GM23338 (cell line): ENCODE measurements at regions not wholly inside any gene's neighbourhood (a gene's known extent, or its start where the extent isn't known, plus 50 kb on each side); places are given as distances from the start of the nearest gene placed in this dataset.

Source experiments
- ATAC-seq: fragments of 200-7000 bp; cut with Tn5 transposase; 3 replicates; pipeline ENCODE4 v1.9.1; 2020
- DNase-seq: peaks from one replicate; pipeline ENCODE4 v3.0.0-alpha.2; 2015; ENCODE audit warnings: low spot score
- H2AFZ ChIP-seq: fragments of 200-600 bp; sonication (generic); 2 replicates; pipeline ENCODE4 v1.8.0; 2016; ENCODE audit warnings: antibody characterized with exemption, mild to moderate bottlenecking, moderate library complexity
- H3F3A ChIP-seq: fragments of 200-600 bp; sonication (generic); replicated peaks from 2 replicates; pipeline ENCODE4 v1.8.0; 2017; ENCODE audit warnings: antibody characterized with exemption, mixed run types, low read depth
- H3K27ac ChIP-seq: fragments of 200-600 bp; sonication (generic); 2 replicates; pipeline ENCODE4 v1.6.1; 2016; ENCODE audit warnings: low read depth
- H3K27me3 ChIP-seq: fragments of 200-600 bp; sonication (generic); 2 replicates; pipeline ENCODE4 v1.8.0; 2016; ENCODE audit warnings: mild to moderate bottlenecking, mixed run types, moderate library complexity; ENCODE audit not compliant: insufficient read depth
- H3K36me3 ChIP-seq: fragments of 200-600 bp; sonication (generic); 2 replicates; pipeline ENCODE4 v1.8.0; 2016; ENCODE audit warnings: mild to moderate bottlenecking; ENCODE audit not compliant: insufficient read depth
- H3K4me1 ChIP-seq: fragments of 200-600 bp; sonication (generic); 2 replicates; pipeline ENCODE4 v1.8.0; 2016; ENCODE audit warnings: mild to moderate bottlenecking, moderate library complexity; ENCODE audit not compliant: insufficient read depth
- H3K4me2 ChIP-seq: fragments of 200-600 bp; sonication (generic); 2 replicates; pipeline ENCODE4 v1.7.1; 2017; ENCODE audit warnings: mixed run types
- H3K4me3 ChIP-seq: fragments of 200-600 bp; sonication (generic); 2 replicates; pipeline ENCODE4 v1.6.1; 2016; ENCODE audit warnings: mixed run types
- H3K79me2 ChIP-seq: fragments of 200-600 bp; sonication (generic); replicated peaks from 2 replicates; pipeline ENCODE4 v1.8.0; 2017; ENCODE audit warnings: mild to moderate bottlenecking; ENCODE audit not compliant: insufficient read depth
- H3K9me2 ChIP-seq: fragments of 200-600 bp; sonication (generic); 2 replicates; pipeline ENCODE4 v1.8.0; 2017; ENCODE audit not compliant: insufficient read depth
- H4K20me1 ChIP-seq: fragments of 200-600 bp; sonication (generic); replicated peaks from 2 replicates; pipeline ENCODE4 v1.8.0; 2017; ENCODE audit warnings: mild to moderate bottlenecking; ENCODE audit not compliant: insufficient read depth
- H3K27ac Mint-ChIP-seq: 2 replicates; pipeline ENCODE4 v1.8.0; 2020; ENCODE audit warnings: inconsistent platforms, mild to moderate bottlenecking, moderate library complexity, mixed read lengths
- H3K27me3 Mint-ChIP-seq: 3 replicates; pipeline ENCODE4 v1.8.0; 2022; ENCODE audit warnings: low read depth, mild to moderate bottlenecking, moderate library complexity, mixed read lengths, inconsistent platforms; ENCODE audit not compliant: insufficient read depth, poor library complexity
- H3K36me3 Mint-ChIP-seq: 3 replicates; pipeline ENCODE4 v1.8.0; 2021; ENCODE audit warnings: low read depth, mild to moderate bottlenecking, inconsistent platforms, moderate library complexity, mixed read lengths
- H3K4me1 Mint-ChIP-seq: 3 replicates; pipeline ENCODE4 v1.8.0; 2020; ENCODE audit warnings: mild to moderate bottlenecking, inconsistent platforms, mixed read lengths
- H3K4me3 Mint-ChIP-seq: 3 replicates; pipeline ENCODE4 v1.8.0; 2021; ENCODE audit warnings: moderate library complexity, mild to moderate bottlenecking, inconsistent platforms, mixed read lengths
- H3K9me3 Mint-ChIP-seq: 3 replicates; pipeline ENCODE4 v1.8.0; 2020; ENCODE audit warnings: moderate library complexity, mild to moderate bottlenecking, inconsistent platforms, mixed read lengths
- CREB1 ChIP-seq: fragments of 250-450 bp; sonication (Bioruptor Pico); IDR thresholded peaks from 2 replicates; pipeline ENCODE4 v1.5.0; 2020; ENCODE audit warnings: low read depth, mild to moderate bottlenecking, moderate library complexity
- EZH2 ChIP-seq: fragments of 200-600 bp; sonication (generic); IDR thresholded peaks from one replicate; pipeline ENCODE4 v1.8.0; 2017; ENCODE audit warnings: antibody characterized with exemption, mild to moderate bottlenecking, low read depth; ENCODE audit not compliant: unreplicated experiment
- EZH2phosphoT487 ChIP-seq: fragments of 200-600 bp; sonication (generic); IDR thresholded peaks from one replicate; pipeline ENCODE4 v1.8.1; 2018; ENCODE audit warnings: antibody characterized with exemption; ENCODE audit not compliant: unreplicated experiment
- JUNB ChIP-seq: IDR thresholded peaks from one replicate; pipeline ENCODE4 v1.6.1; 2016; ENCODE audit warnings: antibody characterized with exemption; ENCODE audit not compliant: unreplicated experiment
- NANOG ChIP-seq: IDR thresholded peaks from 2 replicates; pipeline ENCODE4 v1.6.1; 2016; ENCODE audit warnings: antibody characterized with exemption, borderline replicate concordance
- POLR2AphosphoS5 ChIP-seq: IDR thresholded peaks from 2 replicates; pipeline ENCODE4 v1.6.1; 2016; ENCODE audit warnings: antibody characterized with exemption, low read depth
- STAT1 ChIP-seq: IDR thresholded peaks from one replicate; pipeline ENCODE4 v1.6.1; 2016; ENCODE audit warnings: antibody characterized with exemption; ENCODE audit not compliant: unreplicated experiment
- ZNF114 ChIP-seq: fragments of 250-450 bp; sonication (Bioruptor Pico); IDR thresholded peaks from 2 replicates; pipeline ENCODE4 v1.5.0; 2020; ENCODE audit warnings: mild to moderate bottlenecking, moderate library complexity
- ZNF331 ChIP-seq: fragments of 250-450 bp; sonication (Bioruptor Pico); IDR thresholded peaks from 2 replicates; pipeline ENCODE4 v1.5.0; 2020; ENCODE audit warnings: low read depth, mild to moderate bottlenecking, moderate library complexity
- TF ChIP-seq, protein P1 (sequence below), 2 experiments: fragments of 200-600 bp in 1 of 2; sonication (generic) in 1 of 2; conservative IDR thresholded peaks; 2 replicates each; pipeline versions ENCODE4 v1.5.1 to v1.6.1; 2016 to 2017; ENCODE audit warnings: antibody characterized with exemption in 2 of 2, low read depth in 2 of 2, mild to moderate bottlenecking in 2 of 2, moderate library complexity in 1 of 2
- TF ChIP-seq, protein P2 (sequence below): IDR thresholded peaks from 2 replicates; pipeline ENCODE4 v1.6.1; 2016; ENCODE audit warnings: antibody characterized with exemption
- TF ChIP-seq, protein P3 (sequence below): fragments of 250-450 bp; sonication (Bioruptor Pico); IDR thresholded peaks from 2 replicates; pipeline ENCODE4 v1.5.0; 2020; ENCODE audit warnings: mild to moderate bottlenecking, moderate library complexity
- TF ChIP-seq, protein P4 (sequence below): IDR thresholded peaks from one replicate; pipeline ENCODE4 v1.6.1; 2018; ENCODE audit warnings: antibody characterized with exemption; ENCODE audit not compliant: unreplicated experiment

DNA sequence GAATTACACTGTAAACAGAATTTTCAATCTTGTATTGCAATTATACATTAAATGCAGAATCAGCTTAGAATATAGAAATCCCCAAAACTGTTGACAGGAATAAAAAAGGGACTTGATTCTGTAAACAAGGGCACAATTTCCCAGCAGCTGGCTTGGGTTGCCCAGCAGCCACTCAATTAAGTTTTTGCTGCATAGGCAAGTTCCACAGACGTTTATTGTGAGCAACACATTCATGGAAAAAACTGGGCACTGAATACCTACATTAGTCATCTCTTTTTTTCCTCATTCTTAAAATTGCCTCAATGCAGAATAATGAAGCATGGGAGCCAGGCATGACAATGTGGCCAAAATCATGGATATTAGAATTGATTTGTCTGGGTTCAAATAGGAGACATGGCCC is 421.8 kb upstream of the ANO5 start:
- Mint-ChIP-seq H3K27ac (no peak overlapping the region), H3K36me3 (no peaks in the 10 kb centered on the region), H3K9me3 (no peaks in the 10 kb centered on the region), H3K4me1 (no peaks in the 10 kb centered on the region), H3K4me3 (no peak overlapping the region), H3K27me3 (no peaks in the 10 kb centered on the region)
- Histone ChIP-seq H3K36me3 (no peaks in the 10 kb centered on the region), H3F3A (no peaks in the 10 kb centered on the region), H3K9me2 (no peaks in the 10 kb centered on the region), H3K4me1 (no peaks in the 10 kb centered on the region), H3K27ac (no peak overlapping the region), H3K4me3 (no peak overlapping the region), H3K27me3 (no peaks in the 10 kb centered on the region), H2AFZ (no peak overlapping the region), H4K20me1 (no peaks in the 10 kb centered on the region), H3K79me2 (no peaks in the 10 kb centered on the region), H3K4me2 (no peak overlapping the region)
- TF ChIP-seq, protein P1, sequence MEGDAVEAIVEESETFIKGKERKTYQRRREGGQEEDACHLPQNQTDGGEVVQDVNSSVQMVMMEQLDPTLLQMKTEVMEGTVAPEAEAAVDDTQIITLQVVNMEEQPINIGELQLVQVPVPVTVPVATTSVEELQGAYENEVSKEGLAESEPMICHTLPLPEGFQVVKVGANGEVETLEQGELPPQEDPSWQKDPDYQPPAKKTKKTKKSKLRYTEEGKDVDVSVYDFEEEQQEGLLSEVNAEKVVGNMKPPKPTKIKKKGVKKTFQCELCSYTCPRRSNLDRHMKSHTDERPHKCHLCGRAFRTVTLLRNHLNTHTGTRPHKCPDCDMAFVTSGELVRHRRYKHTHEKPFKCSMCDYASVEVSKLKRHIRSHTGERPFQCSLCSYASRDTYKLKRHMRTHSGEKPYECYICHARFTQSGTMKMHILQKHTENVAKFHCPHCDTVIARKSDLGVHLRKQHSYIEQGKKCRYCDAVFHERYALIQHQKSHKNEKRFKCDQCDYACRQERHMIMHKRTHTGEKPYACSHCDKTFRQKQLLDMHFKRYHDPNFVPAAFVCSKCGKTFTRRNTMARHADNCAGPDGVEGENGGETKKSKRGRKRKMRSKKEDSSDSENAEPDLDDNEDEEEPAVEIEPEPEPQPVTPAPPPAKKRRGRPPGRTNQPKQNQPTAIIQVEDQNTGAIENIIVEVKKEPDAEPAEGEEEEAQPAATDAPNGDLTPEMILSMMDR (conservative IDR thresholded peaks at IDR 0.05; ENCODE audit: low read depth in 2 of 2), result no peak
- TF ChIP-seq EZH2 (no peak), ZNF331 (CRISPR knock-in tag) (no peak), JUNB (no peak), NANOG (no peak), EZH2phosphoT487 (no peak), ZNF114 (CRISPR knock-in tag) (no peak), POLR2AphosphoS5 (no peak), CREB1 (no peak), STAT1 (no peak)
- TF ChIP-seq, protein P2, sequence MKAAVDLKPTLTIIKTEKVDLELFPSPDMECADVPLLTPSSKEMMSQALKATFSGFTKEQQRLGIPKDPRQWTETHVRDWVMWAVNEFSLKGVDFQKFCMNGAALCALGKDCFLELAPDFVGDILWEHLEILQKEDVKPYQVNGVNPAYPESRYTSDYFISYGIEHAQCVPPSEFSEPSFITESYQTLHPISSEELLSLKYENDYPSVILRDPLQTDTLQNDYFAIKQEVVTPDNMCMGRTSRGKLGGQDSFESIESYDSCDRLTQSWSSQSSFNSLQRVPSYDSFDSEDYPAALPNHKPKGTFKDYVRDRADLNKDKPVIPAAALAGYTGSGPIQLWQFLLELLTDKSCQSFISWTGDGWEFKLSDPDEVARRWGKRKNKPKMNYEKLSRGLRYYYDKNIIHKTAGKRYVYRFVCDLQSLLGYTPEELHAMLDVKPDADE, result no peak
- TF ChIP-seq, protein P3, sequence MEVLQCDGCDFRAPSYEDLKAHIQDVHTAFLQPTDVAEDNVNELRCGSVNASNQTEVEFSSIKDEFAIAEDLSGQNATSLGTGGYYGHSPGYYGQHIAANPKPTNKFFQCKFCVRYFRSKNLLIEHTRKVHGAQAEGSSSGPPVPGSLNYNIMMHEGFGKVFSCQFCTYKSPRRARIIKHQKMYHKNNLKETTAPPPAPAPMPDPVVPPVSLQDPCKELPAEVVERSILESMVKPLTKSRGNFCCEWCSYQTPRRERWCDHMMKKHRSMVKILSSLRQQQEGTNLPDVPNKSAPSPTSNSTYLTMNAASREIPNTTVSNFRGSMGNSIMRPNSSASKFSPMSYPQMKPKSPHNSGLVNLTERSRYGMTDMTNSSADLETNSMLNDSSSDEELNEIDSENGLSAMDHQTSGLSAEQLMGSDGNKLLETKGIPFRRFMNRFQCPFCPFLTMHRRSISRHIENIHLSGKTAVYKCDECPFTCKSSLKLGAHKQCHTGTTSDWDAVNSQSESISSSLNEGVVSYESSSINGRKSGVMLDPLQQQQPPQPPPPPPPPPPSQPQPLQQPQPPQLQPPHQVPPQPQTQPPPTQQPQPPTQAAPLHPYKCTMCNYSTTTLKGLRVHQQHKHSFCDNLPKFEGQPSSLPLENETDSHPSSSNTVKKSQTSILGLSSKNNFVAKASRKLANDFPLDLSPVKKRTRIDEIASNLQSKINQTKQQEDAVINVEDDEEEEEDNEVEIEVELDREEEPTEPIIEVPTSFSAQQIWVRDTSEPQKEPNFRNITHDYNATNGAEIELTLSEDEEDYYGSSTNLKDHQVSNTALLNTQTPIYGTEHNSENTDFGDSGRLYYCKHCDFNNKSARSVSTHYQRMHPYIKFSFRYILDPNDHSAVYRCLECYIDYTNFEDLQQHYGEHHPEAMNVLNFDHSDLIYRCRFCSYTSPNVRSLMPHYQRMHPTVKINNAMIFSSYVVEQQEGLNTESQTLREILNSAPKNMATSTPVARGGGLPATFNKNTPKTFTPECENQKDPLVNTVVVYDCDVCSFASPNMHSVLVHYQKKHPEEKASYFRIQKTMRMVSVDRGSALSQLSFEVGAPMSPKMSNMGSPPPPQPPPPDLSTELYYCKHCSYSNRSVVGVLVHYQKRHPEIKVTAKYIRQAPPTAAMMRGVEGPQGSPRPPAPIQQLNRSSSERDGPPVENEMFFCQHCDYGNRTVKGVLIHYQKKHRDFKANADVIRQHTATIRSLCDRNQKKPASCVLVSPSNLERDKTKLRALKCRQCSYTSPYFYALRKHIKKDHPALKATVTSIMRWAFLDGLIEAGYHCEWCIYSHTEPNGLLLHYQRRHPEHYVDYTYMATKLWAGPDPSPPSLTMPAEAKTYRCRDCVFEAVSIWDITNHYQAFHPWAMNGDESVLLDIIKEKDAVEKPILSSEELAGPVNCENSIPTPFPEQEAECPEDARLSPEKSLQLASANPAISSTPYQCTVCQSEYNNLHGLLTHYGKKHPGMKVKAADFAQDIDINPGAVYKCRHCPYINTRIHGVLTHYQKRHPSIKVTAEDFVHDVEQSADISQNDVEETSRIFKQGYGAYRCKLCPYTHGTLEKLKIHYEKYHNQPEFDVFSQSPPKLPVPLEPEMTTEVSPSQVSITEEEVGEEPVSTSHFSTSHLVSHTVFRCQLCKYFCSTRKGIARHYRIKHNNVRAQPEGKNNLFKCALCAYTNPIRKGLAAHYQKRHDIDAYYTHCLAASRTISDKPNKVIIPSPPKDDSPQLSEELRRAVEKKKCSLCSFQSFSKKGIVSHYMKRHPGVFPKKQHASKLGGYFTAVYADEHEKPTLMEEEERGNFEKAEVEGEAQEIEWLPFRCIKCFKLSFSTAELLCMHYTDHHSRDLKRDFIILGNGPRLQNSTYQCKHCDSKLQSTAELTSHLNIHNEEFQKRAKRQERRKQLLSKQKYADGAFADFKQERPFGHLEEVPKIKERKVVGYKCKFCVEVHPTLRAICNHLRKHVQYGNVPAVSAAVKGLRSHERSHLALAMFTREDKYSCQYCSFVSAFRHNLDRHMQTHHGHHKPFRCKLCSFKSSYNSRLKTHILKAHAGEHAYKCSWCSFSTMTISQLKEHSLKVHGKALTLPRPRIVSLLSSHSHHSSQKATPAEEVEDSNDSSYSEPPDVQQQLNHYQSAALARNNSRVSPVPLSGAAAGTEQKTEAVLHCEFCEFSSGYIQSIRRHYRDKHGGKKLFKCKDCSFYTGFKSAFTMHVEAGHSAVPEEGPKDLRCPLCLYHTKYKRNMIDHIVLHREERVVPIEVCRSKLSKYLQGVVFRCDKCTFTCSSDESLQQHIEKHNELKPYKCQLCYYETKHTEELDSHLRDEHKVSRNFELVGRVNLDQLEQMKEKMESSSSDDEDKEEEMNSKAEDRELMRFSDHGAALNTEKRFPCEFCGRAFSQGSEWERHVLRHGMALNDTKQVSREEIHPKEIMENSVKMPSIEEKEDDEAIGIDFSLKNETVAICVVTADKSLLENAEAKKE, result no peak
- TF ChIP-seq, protein P4, sequence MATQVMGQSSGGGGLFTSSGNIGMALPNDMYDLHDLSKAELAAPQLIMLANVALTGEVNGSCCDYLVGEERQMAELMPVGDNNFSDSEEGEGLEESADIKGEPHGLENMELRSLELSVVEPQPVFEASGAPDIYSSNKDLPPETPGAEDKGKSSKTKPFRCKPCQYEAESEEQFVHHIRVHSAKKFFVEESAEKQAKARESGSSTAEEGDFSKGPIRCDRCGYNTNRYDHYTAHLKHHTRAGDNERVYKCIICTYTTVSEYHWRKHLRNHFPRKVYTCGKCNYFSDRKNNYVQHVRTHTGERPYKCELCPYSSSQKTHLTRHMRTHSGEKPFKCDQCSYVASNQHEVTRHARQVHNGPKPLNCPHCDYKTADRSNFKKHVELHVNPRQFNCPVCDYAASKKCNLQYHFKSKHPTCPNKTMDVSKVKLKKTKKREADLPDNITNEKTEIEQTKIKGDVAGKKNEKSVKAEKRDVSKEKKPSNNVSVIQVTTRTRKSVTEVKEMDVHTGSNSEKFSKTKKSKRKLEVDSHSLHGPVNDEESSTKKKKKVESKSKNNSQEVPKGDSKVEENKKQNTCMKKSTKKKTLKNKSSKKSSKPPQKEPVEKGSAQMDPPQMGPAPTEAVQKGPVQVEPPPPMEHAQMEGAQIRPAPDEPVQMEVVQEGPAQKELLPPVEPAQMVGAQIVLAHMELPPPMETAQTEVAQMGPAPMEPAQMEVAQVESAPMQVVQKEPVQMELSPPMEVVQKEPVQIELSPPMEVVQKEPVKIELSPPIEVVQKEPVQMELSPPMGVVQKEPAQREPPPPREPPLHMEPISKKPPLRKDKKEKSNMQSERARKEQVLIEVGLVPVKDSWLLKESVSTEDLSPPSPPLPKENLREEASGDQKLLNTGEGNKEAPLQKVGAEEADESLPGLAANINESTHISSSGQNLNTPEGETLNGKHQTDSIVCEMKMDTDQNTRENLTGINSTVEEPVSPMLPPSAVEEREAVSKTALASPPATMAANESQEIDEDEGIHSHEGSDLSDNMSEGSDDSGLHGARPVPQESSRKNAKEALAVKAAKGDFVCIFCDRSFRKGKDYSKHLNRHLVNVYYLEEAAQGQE, result no peak
- no peak for ATAC-seq
- DNase-seq, result no peak
